Kidney (tissue), 13 donors: ENCODE measurements at regions not wholly inside any gene's neighbourhood (a gene's known extent, or its start where the extent isn't known, plus 50 kb on each side); places are given as distances from the start of the nearest gene placed in this dataset.

Experiments used
- DNase-seq, 5 donors: peaks; one replicate each; pipeline ENCODE4 v3.0.0-alpha.2; 2013 to 2020
- FAIRE-seq: peaks from 2 replicates; lab custom pipeline; 2012; peaks lifted over from hg19 to GRCh38; lab: Jason Lieb, UNC
- H3K27ac ChIP-seq, 2 donors: one replicate each; pipeline ENCODE4 v1.7.0; 2013; ENCODE audit warnings: low read depth in 2 of 2, low read length in 2 of 2, inconsistent platforms in 1 of 2
- H3K27me3 ChIP-seq: one replicate; pipeline ENCODE4 v1.7.1; 2013; ENCODE audit warnings: low read length, inconsistent platforms; ENCODE audit not compliant: control insufficient read depth, insufficient read depth
- H3K36me3 ChIP-seq, 3 donors: one replicate each; pipeline versions ENCODE4 v1.7.0 to v1.7.1; 2013; ENCODE audit warnings: low read length in 3 of 3, control low read depth in 1 of 3, inconsistent platforms in 1 of 3; ENCODE audit not compliant: insufficient read depth in 3 of 3, control insufficient read depth in 2 of 3
- H3K4me1 ChIP-seq, 3 donors: one replicate each; pipeline versions ENCODE4 v1.7.0 to v1.7.1; 2013; ENCODE audit warnings: low read length in 3 of 3, inconsistent platforms in 1 of 3, low read depth in 1 of 3; ENCODE audit not compliant: control insufficient read depth in 2 of 3, insufficient read depth in 2 of 3
- H3K4me3 ChIP-seq, 3 donors: one replicate each; pipeline versions ENCODE4 v1.7.0 to v1.8.1; 2013; ENCODE audit warnings: low read length in 3 of 3, control low read depth in 1 of 3, inconsistent platforms in 1 of 3
- H3K9ac ChIP-seq, 3 donors: one replicate each; pipeline versions ENCODE4 v1.7.0 to v1.7.1; 2013; ENCODE audit warnings: low read length in 3 of 3, control low read depth in 1 of 3, inconsistent platforms in 1 of 3
- H3K9me3 ChIP-seq, 3 donors: one replicate each; pipeline versions ENCODE4 v1.7.0 to v1.7.1; 2013; ENCODE audit warnings: low read length in 3 of 3, control low read depth in 1 of 3, inconsistent platforms in 1 of 3; ENCODE audit not compliant: control insufficient read depth in 2 of 3, insufficient read depth in 1 of 3
- CTCF ChIP-seq: IDR thresholded peaks from 3 replicates; pipeline ENCODE4 v1.5.1; 2012; ENCODE audit warnings: mild to moderate bottlenecking, moderate library complexity, borderline replicate concordance; ENCODE audit not compliant: insufficient read depth; ENCODE audit errors: extremely low read depth
- intact Hi-C: fragments of 100-400 bp; cut with DNase I; formaldehyde crosslinking; loops from one replicate; pipeline ENCODE4 v1.11.1; 2022
- donor health status: control.
- donor health status: control.
- donor health status: control.
- donor health status: control.
- donor health status: control.
- donor health status: DM: yes; HTN: yes; CAD: no.
- donor health status: Normal renal cell carcinoma (clear cell type).

- no peaks in the 10 kb centered on the region for H3K27me3 ChIP-seq
- H3K27ac ChIP-seq: no peak overlapping the region
- FAIRE-seq (no peak), DNase-seq (no peak)
- intact Hi-C loops: no loop called here
- no peaks in the 10 kb centered on the region for H3K9me3 ChIP-seq
- no peak for TF ChIP-seq CTCF
- no peak overlapping the region for H3K9ac ChIP-seq
- H3K4me1 ChIP-seq: no peaks in the 10 kb centered on the region
- H3K36me3 ChIP-seq: no peaks in the 10 kb centered on the region
- no peak overlapping the region for H3K4me3 ChIP-seq
These were observed 70.7 kb upstream of the GATB start for GRCh38 chr4:151831526-151831925.

- no peak for TF ChIP-seq CTCF
- no peaks in the 10 kb centered on the region for H3K4me1 ChIP-seq
- no peaks in the 10 kb centered on the region for H3K36me3 ChIP-seq
- no peaks in the 10 kb centered on the region for H3K27me3 ChIP-seq
- peaks cover 0 to 4% (median 0%) of the 10 kb centered on the region in 3 donors for H3K9me3 ChIP-seq
- no peak overlapping the region for H3K4me3 ChIP-seq
- no peak for FAIRE-seq
- H3K9ac ChIP-seq: no peak overlapping the region
- no peak for DNase-seq
- intact Hi-C loops: no loop called here
- H3K27ac ChIP-seq: no peak overlapping the region
These were observed 69.4 kb upstream of the GATB start for GRCh38 chr4:151830168-151830567.

- Histone ChIP-seq H3K27me3 (no peaks in the 10 kb centered on the region), H3K4me1 (no peaks in the 10 kb centered on the region), H3K4me3 (no peak overlapping the region), H3K27ac (no peak overlapping the region), H3K9me3 (peaks cover 0 to 4% (median 0%) of the 10 kb centered on the region in 3 donors), H3K9ac (no peak overlapping the region), H3K36me3 (no peaks in the 10 kb centered on the region)
- TF ChIP-seq CTCF: no peak
- FAIRE-seq: no peak
- no peak for DNase-seq
- intact Hi-C loops: no loop called here
These were observed 68.5 kb upstream of the GATB start for GRCh38 chr4:151829309-151829708.

GRCh38 chr4:151824656-151825055 lies 63.8 kb upstream of the GATB start:
- DNase-seq: peak in 2 of 5 donors; percentile 49 to 60

More at GRCh38 chr4:151824656-151825055, 63.8 kb upstream of the GATB start:
- H3K4me1 ChIP-seq: no peaks in the 10 kb centered on the region
- no peak overlapping the region for H3K27ac ChIP-seq
- no peaks in the 10 kb centered on the region for H3K36me3 ChIP-seq
- peaks cover 0 to 4% (median 0%) of the 10 kb centered on the region in 3 donors for H3K9me3 ChIP-seq
- no peak overlapping the region for H3K9ac ChIP-seq
- intact Hi-C loops: no loop called here
- no peaks in the 10 kb centered on the region for H3K27me3 ChIP-seq
- no peak for FAIRE-seq
- no peak for TF ChIP-seq CTCF
- H3K4me3 ChIP-seq: no peak overlapping the region
